ENCODE measurements at regions not wholly inside any gene's neighbourhood (a gene's known extent, or its start where the extent isn't known, plus 50 kb on each side); places are given as distances from the start of the nearest gene placed in this dataset.
"Not testable (repeated sequence)": the region's sequence is repeated elsewhere in the genome, so short reads cannot be mapped to it uniquely, and the experiment has no call there.

- DNase-seq (ENCODE audit: low read depth) = no peak
These were observed 115.2 kb upstream of the PLCL2 start for GRCh38 chr3:16769525-16769924.

GRCh38 chr3:16770021-16770420, 114.7 kb upstream of the PLCL2 start:
- no peak for DNase-seq (ENCODE audit: low read depth)

- DNase-seq (ENCODE audit: low read depth) = no peak
These were observed 114.0 kb upstream of the PLCL2 start for GRCh38 chr3:16770792-16771191.

- not testable (repeated sequence) for DNase-seq (ENCODE audit: low read depth)
These were observed 111.2 kb upstream of the PLCL2 start for GRCh38 chr3:16773594-16773993.

- not testable (repeated sequence) for DNase-seq (ENCODE audit: low read depth)
These were observed 110.2 kb upstream of the PLCL2 start for GRCh38 chr3:16774536-16774935.

- no peak for DNase-seq (ENCODE audit: low read depth)
These were observed 99.8 kb upstream of the PLCL2 start for GRCh38 chr3:16784973-16785372.

GRCh38 chr3:16785465-16785864, 99.3 kb upstream of the PLCL2 start:
- no peak for DNase-seq (ENCODE audit: low read depth)

DNA sequence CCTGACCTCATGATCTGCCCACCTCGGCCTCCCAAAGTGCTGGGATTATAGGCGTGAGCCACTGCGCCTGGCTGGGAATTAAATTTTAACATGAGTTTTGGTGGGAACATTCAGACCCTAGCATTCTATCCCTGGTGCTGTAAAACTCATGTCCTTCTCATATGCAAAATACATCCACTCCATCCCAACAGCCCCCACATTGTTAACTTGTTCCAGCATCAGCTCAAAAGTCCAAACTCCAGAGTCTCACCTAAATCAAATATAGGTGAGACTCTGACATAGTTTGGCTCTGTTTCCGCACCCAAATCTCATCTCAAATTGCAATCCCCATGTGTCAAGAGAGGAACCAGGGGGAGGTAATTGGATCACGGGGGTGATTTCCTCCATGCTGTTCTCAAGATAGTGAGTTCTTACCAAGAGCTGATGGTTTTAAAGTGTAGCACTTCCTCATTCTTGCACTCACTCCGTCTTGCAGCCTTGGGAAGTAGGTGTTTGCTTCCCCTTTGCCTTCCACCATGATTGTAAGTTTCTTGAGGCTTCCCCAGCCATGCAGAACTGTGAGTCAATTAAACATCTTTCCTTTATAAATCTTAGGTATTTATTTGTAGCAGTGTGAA, 96.2 kb upstream of the PLCL2 start:
- DNase-seq (ENCODE audit: low read depth) = no peak

GRCh38 chr3:16789344-16790120, 95.2 kb upstream of the PLCL2 start:
- no peak for DNase-seq (ENCODE audit: low read depth)

GRCh38 chr3:16790432-16791400, 94.0 kb upstream of the PLCL2 start:
- DNase-seq (ENCODE audit: low read depth) = no peak

DNA sequence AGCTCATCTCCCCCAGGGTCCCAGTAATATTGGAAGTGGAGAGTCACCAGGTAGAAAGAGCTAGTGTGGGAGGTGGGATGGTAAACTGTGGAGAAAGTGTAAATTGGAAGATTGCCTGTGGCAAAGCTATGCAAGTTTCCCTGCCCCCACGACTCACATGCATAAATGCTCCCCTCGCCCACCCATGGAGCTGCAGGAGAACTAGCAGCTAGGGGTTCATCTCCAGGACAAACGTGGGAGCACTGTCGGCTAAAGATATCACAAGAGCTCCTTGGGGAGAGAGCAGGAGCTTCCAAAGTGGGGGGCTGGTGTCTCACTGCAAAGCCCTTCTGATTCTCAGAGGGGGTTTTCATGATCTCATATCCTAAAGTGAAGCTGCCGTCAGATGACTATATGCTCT, 91.4 kb upstream of the PLCL2 start:
- no peak for DNase-seq (ENCODE audit: low read depth)

DNA sequence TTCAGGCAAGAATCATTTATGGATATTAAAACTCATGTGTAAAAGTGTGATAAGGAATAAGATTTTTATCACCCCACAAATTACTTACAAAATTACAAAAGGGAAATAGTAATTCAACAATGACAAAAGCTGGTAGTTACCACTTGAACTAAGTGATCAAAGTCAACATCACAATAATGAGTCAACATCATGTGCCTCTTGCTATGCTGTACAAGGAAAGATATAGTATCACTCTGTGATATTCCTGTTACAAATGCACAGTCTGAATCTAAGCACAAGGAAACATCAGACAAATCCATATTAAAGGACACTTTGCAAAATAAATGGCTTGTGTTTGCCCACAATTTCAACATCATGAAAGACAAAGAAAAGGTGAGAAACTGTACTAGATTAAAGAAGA, 90.5 kb upstream of the PLCL2 start:
- no peak for DNase-seq (ENCODE audit: low read depth)

GRCh38 chr3:16795581-16795980, 89.2 kb upstream of the PLCL2 start:
- no peak for DNase-seq (ENCODE audit: low read depth)

DNA sequence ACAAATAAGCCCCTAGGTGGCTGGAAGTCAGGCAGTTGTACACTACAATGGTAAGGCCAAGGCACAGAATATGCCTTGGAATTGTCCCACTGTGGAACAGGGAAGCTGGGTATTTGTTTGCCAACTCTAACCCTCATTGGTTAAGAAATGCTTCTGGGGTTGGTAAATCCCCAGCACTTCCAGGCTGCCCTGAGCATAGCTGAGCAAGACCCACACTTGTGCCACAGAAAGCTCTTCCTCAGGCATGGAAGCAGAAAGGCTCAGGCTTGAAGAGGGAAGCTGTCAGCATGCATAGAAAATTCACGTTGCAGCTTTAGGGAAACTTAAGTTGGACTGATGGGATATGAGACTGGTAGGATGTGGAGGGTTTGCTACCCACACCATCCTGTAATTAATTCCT, 86.9 kb upstream of the PLCL2 start:
- no peak for DNase-seq (ENCODE audit: low read depth)

DNA sequence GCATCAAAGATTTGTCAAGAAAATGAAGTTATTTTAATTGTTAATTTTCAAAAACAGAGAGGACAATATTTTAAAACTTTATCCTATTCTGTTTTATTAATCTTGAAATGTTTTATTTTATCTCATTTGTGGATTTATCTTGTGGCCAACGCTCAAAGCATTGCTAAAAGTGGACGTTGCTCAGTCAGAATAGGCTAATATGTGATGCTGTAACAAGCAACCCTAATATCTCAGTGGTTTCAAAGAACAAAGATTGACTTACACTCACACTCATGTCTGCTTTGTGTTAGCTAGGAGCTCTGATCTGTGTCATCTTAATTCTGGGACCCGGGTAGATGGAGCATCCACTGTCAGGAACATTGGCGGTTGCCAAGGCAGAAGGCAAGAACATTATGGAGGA, 86.0 kb upstream of the PLCL2 start:
- no peak for DNase-seq (ENCODE audit: low read depth)

GRCh38 chr3:16800361-16800760, 84.4 kb upstream of the PLCL2 start:
- no peak for DNase-seq (ENCODE audit: low read depth)

- no peak for DNase-seq (ENCODE audit: low read depth)
These were observed 83.5 kb upstream of the PLCL2 start for GRCh38 chr3:16801223-16801622.

- no peak for DNase-seq (ENCODE audit: low read depth)
These were observed 83.1 kb upstream of the PLCL2 start for GRCh38 chr3:16801698-16802097.

DNA sequence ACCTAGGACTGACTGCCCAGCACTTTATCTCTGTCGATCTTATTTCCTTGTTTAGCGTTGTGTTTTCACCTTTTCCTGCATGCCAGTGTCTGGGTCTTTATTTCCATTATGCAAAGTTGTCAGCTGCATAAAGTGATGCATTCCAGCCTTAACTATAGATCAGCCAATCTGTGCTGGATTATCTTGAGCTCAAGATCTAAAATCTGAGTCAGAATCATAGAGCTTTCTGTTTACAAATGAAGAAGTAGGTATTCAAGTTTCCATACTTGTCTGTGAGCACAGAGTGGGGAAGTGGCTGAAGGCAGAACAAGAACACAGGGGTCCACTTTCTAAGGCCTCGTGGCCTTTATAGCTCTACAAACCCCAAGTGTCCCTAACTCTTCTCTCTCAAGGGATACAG, 82.4 kb upstream of the PLCL2 start:
- no peak for DNase-seq (ENCODE audit: low read depth)

DNA sequence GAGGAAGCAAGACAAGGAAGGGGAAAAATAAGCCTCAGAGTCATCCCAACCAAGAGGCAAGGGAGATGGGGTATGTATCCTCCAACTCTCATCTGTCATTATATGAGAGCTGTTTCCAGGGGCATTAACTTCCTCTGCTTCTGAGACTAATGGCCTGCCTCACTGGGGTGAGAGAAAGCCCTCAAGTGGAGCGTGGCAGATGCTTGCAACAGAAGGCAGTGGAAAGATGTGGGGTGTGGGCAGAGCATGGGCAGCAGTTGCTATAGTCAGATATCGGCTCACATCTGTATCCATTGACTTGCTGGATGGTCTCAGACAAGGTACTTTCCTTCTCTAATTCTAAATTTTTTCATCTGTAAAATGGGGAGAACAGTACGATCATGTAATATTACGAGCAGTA, 81.7 kb upstream of the PLCL2 start:
- DNase-seq (ENCODE audit: low read depth) = no peak

DNA sequence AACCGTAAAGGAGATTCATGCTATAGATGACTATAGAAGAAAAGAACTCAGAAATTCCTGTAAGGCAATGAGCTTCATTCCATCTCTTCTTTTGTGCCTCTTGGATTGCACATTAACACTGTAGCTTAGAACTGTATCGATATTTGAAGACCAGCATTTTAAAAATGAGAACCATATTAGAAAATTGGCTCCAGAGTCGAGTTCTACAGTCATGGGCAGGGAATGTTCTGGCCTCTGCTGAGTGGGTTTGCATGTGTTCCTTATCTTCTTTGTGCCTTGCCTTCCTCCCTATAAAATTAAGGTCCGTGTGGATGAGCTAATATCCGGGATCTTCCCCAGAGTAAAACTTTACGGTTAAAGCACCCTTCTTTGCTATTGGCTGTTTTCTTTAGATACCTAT, 77.4 kb upstream of the PLCL2 start:
- no peak for DNase-seq (ENCODE audit: low read depth)

- DNase-seq (ENCODE audit: low read depth) = no peak
These were observed 76.2 kb upstream of the PLCL2 start for GRCh38 chr3:16808393-16809107.

Measured in stromal cell of bone marrow (primary cell).